Loucy (cell line): ENCODE measurements at regions not wholly inside any gene's neighbourhood (a gene's known extent, or its start where the extent isn't known, plus 50 kb on each side); places are given as distances from the start of the nearest gene placed in this dataset.

Source experiments
- EZH2phosphoT487 ChIP-seq: fragments of 200-600 bp; IDR thresholded peaks from 2 replicates; pipeline ENCODE4 v1.6.1; 2018; ENCODE audit warnings: antibody characterized with exemption, mild to moderate bottlenecking, moderate library complexity, borderline replicate concordance
- TF ChIP-seq, protein P1 (sequence below): fragments of 200-600 bp; sonication (generic); conservative IDR thresholded peaks from 2 replicates; pipeline ENCODE4 v1.5.1; 2014; ENCODE audit warnings: mild to moderate bottlenecking, antibody characterized with exemption, low read length

- TF ChIP-seq, protein P1, sequence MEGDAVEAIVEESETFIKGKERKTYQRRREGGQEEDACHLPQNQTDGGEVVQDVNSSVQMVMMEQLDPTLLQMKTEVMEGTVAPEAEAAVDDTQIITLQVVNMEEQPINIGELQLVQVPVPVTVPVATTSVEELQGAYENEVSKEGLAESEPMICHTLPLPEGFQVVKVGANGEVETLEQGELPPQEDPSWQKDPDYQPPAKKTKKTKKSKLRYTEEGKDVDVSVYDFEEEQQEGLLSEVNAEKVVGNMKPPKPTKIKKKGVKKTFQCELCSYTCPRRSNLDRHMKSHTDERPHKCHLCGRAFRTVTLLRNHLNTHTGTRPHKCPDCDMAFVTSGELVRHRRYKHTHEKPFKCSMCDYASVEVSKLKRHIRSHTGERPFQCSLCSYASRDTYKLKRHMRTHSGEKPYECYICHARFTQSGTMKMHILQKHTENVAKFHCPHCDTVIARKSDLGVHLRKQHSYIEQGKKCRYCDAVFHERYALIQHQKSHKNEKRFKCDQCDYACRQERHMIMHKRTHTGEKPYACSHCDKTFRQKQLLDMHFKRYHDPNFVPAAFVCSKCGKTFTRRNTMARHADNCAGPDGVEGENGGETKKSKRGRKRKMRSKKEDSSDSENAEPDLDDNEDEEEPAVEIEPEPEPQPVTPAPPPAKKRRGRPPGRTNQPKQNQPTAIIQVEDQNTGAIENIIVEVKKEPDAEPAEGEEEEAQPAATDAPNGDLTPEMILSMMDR = no peak
- TF ChIP-seq EZH2phosphoT487 = no peak
Measured at GRCh38 chr5:111929261-111929660, 172.3 kb upstream of the NREP start.
